ENCODE measurements at regions not wholly inside any gene's neighbourhood (a gene's known extent, or its start where the extent isn't known, plus 50 kb on each side); places are given as distances from the start of the nearest gene placed in this dataset.

- TF ChIP-seq ZNF175 (CRISPR knock-in tag; IDR thresholded peaks at IDR 0.05; ENCODE audit: low read depth) (no peak), HNRNPK (IDR thresholded peaks at IDR 0.05; ENCODE audit: low read depth, low read length, poor library complexity, severe bottlenecking) (no peak), KAT7 (CRISPR knock-in tag; IDR thresholded peaks at IDR 0.05; ENCODE audit: borderline replicate concordance) (no peak), CTCF (IDR thresholded peaks at IDR 0.05 in 2 of 3, conservative IDR thresholded peaks at IDR 0.05 in 1 of 3; ENCODE audit: insufficient read depth in 2 of 3, low read depth in 1 of 3, low read length in 3 of 3) (no peak), ZBTB1 (CRISPR knock-in tag; IDR thresholded peaks at IDR 0.05; ENCODE audit: borderline replicate concordance, low read depth) (no peak), MCM2 (IDR thresholded peaks at IDR 0.05; ENCODE audit: low read depth) (no peak), CEBPG (CRISPR knock-in tag; IDR thresholded peaks at IDR 0.05) (no peak), CEBPG (tag; conservative IDR thresholded peaks at IDR 0.05 in 1 of 2, IDR thresholded peaks at IDR 0.05 in 1 of 2) (no peak), ZNF639 (CRISPR knock-in tag; conservative IDR thresholded peaks at IDR 0.05 in 1 of 2, IDR thresholded peaks at IDR 0.05 in 1 of 2) (no peak)
Measured at GRCh38 chr2:129205176-129205575, 774.3 kb upstream of the RAB6C start.
